HUES6 (cell line): ENCODE measurements at regions not wholly inside any gene's neighbourhood (a gene's known extent, or its start where the extent isn't known, plus 50 kb on each side); places are given as distances from the start of the nearest gene placed in this dataset.
"Not testable (repeated sequence)": the region's sequence is repeated elsewhere in the genome, so short reads cannot be mapped to it uniquely, and the experiment has no call there.

Experiments
- H3K27ac ChIP-seq: 2 replicates; pipeline ENCODE4 v1.7.0; 2013; ENCODE audit warnings: low read depth, mild to moderate bottlenecking, low read length, inconsistent platforms
- H3K27me3 ChIP-seq: 2 replicates; pipeline ENCODE4 v1.6.1; 2013; ENCODE audit warnings: low read length; ENCODE audit not compliant: control insufficient read depth, insufficient read depth
- H3K36me3 ChIP-seq: 2 replicates; pipeline ENCODE4 v1.6.1; 2013; ENCODE audit warnings: low read length; ENCODE audit not compliant: control insufficient read depth, insufficient read depth
- H3K4me1 ChIP-seq: 2 replicates; pipeline ENCODE4 v1.6.1; 2013; ENCODE audit warnings: low read length; ENCODE audit not compliant: control insufficient read depth, insufficient read depth
- H3K4me3 ChIP-seq: 2 replicates; pipeline ENCODE4 v1.5.1; 2013; ENCODE audit warnings: low read depth, low read length
- H3K9ac ChIP-seq: one replicate; pipeline ENCODE4 v1.6.1; 2013; ENCODE audit warnings: mild to moderate bottlenecking, low read length
- H3K9me3 ChIP-seq: 2 replicates; pipeline ENCODE4 v1.6.1; 2013; ENCODE audit warnings: low read depth, low read length; ENCODE audit not compliant: control insufficient read depth, insufficient read depth

GRCh38 chr6:33507261-33507660 is 52.9 kb downstream of the ZBTB9 start:
- Histone ChIP-seq H3K9me3 (peaks cover 8% of the 10 kb centered on the region), H3K36me3 (no peaks in the 10 kb centered on the region), H3K27ac (no peak overlapping the region), H3K4me3 (no peak overlapping the region), H3K4me1 (peaks cover 12% of the 10 kb centered on the region), H3K27me3 (no peaks in the 10 kb centered on the region), H3K9ac (no peak overlapping the region)

- H3K4me3 ChIP-seq, result peak overlapping the region; percentile 40
- H3K4me1 ChIP-seq, result peaks cover 16% of the 10 kb centered on the region
- H3K27me3 ChIP-seq, result peaks cover 5% of the 10 kb centered on the region; the same call in 1 of the 2 replicates
- H3K27ac ChIP-seq, result no peak overlapping the region
- no peak overlapping the region for H3K9ac ChIP-seq
- H3K36me3 ChIP-seq, result no peaks in the 10 kb centered on the region
- H3K9me3 ChIP-seq, result no peaks in the 10 kb centered on the region
Measured at GRCh38 chr6:33508935-33509926, 54.9 kb downstream of the ZBTB9 start.

GRCh38 chr6:33513213-33513612 is 58.8 kb downstream of the ZBTB9 start:
- Histone ChIP-seq H3K4me3 (no peak overlapping the region), H3K27ac (no peak overlapping the region), H3K9ac (no peak overlapping the region), H3K4me1 (peaks cover 16% of the 10 kb centered on the region), H3K9me3 (no peaks in the 10 kb centered on the region), H3K27me3 (peaks cover 5% of the 10 kb centered on the region; the same call in 1 of the 2 replicates), H3K36me3 (no peaks in the 10 kb centered on the region)

GRCh38 chr6:33516726-33517125 is 62.4 kb downstream of the ZBTB9 start:
- Histone ChIP-seq H3K27ac (no peak overlapping the region), H3K9me3 (no peaks in the 10 kb centered on the region), H3K4me1 (peaks cover 5% of the 10 kb centered on the region), H3K9ac (no peak overlapping the region), H3K36me3 (no peaks in the 10 kb centered on the region), H3K27me3 (peaks cover 5% of the 10 kb centered on the region; the same call in 1 of the 2 replicates), H3K4me3 (no peak overlapping the region)

GRCh38 chr6:33520636-33521488 is 59.2 kb downstream of the BAK1 start:
- H3K9me3 ChIP-seq, result peaks cover 13% of the 10 kb centered on the region; the same call in 1 of the 2 replicates
- not testable (repeated sequence) for H3K4me3 ChIP-seq, H3K27me3 ChIP-seq, H3K27ac ChIP-seq, H3K9ac ChIP-seq, H3K4me1 ChIP-seq, H3K36me3 ChIP-seq

GRCh38 chr6:33521489-33522091 is 58.5 kb downstream of the BAK1 start:
- H3K27ac ChIP-seq, result no peak overlapping the region
- no peak overlapping the region for H3K4me3 ChIP-seq
- H3K9ac ChIP-seq, result no peak overlapping the region
- no peaks in the 10 kb centered on the region for H3K4me1 ChIP-seq
- H3K27me3 ChIP-seq, result no peaks in the 10 kb centered on the region
- peaks cover 13% of the 10 kb centered on the region; the same call in 1 of the 2 replicates for H3K9me3 ChIP-seq
- no peaks in the 10 kb centered on the region for H3K36me3 ChIP-seq
